ENCODE measurements at regions not wholly inside any gene's neighbourhood (a gene's known extent, or its start where the extent isn't known, plus 50 kb on each side); places are given as distances from the start of the nearest gene placed in this dataset.

DNA sequence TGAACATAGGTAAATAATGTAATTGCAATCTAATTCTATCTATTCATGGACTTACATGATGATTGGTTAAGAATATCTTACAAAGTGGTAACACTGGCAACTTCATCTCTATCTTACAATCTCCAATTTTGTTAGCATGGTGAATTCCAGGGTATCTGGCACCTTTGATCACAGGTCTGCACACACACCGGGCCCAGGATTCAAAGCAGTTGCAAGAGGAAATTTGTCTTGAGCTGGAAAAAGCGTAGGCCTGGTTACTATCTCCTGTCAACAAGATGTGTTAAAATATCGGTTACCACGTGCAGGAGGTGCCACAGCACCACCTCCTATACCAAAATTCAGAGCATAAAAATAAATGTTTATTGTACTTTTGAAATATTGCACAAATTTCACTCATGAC lies 2428.4 kb downstream of the PCDH9 start:
- no peak overlapping the region for H3K27ac Mint-ChIP-seq (ENCODE audit: unreplicated experiment)
- TF ChIP-seq, protein P1, sequence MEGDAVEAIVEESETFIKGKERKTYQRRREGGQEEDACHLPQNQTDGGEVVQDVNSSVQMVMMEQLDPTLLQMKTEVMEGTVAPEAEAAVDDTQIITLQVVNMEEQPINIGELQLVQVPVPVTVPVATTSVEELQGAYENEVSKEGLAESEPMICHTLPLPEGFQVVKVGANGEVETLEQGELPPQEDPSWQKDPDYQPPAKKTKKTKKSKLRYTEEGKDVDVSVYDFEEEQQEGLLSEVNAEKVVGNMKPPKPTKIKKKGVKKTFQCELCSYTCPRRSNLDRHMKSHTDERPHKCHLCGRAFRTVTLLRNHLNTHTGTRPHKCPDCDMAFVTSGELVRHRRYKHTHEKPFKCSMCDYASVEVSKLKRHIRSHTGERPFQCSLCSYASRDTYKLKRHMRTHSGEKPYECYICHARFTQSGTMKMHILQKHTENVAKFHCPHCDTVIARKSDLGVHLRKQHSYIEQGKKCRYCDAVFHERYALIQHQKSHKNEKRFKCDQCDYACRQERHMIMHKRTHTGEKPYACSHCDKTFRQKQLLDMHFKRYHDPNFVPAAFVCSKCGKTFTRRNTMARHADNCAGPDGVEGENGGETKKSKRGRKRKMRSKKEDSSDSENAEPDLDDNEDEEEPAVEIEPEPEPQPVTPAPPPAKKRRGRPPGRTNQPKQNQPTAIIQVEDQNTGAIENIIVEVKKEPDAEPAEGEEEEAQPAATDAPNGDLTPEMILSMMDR (IDR thresholded peaks at IDR 0.05): no peak
- no peaks in the 10 kb centered on the region for H3K4me1 Mint-ChIP-seq (ENCODE audit: low read depth)
- no peak overlapping the region for H3K4me3 Mint-ChIP-seq (ENCODE audit: unreplicated experiment)
- H3K36me3 Mint-ChIP-seq (ENCODE audit: low read depth): no peaks in the 10 kb centered on the region
- H3K27me3 Mint-ChIP-seq (ENCODE audit: low read depth): no peaks in the 10 kb centered on the region
- H3K9me3 Mint-ChIP-seq (ENCODE audit: low read depth): no peaks in the 10 kb centered on the region
- no peak for DNase-seq (ENCODE audit: low spot score)

DNA sequence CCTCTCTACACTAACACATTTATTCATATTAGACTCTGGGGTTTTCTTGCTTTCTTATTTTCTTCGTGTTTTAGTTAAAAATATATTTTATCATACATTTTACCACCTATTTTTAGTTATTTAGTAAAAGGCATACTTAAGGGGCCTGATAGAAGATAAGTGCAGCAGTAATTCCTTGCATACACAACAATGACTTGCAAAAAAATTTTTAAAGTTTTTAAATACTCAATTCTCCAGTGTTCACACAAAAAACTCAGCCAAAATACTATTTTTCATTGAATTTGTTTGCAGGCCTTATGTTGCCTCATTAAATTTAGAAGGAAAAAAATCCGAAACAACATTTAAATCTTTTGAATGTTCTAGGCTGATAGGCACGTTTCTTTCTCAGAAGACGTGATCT lies 2431.7 kb downstream of the PCDH9 start:
- Mint-ChIP-seq H3K4me3 (ENCODE audit: unreplicated experiment) (no peak overlapping the region), H3K4me1 (ENCODE audit: low read depth) (no peaks in the 10 kb centered on the region), H3K27me3 (ENCODE audit: low read depth) (no peaks in the 10 kb centered on the region), H3K36me3 (ENCODE audit: low read depth) (no peaks in the 10 kb centered on the region), H3K9me3 (ENCODE audit: low read depth) (no peaks in the 10 kb centered on the region), H3K27ac (ENCODE audit: unreplicated experiment) (no peak overlapping the region)
- DNase-seq (ENCODE audit: low spot score): no peak
- TF ChIP-seq, protein P1 (IDR thresholded peaks at IDR 0.05): no peak

DNA sequence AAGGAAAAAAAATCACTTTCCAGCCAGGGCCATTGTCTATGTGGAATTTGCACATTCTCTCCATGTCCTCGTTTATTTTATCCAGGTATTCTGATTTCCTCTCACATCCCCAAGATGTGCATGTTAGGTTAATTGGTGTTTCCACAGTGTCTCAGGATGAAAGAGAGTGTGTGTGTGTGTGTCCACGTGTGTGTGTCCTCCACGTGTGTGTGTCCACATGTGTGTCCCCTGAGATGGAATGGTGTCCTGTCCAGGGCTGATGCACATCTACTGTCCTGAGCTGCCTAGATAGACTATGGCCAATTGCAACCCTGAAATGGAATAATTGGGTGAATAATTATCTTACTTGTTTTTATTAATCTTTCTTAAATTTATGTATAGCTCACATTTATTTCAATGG lies 2436.5 kb downstream of the PCDH9 start:
- Mint-ChIP-seq H3K36me3 (ENCODE audit: low read depth) (no peaks in the 10 kb centered on the region), H3K4me1 (ENCODE audit: low read depth) (no peaks in the 10 kb centered on the region), H3K4me3 (ENCODE audit: unreplicated experiment) (no peak overlapping the region), H3K9me3 (ENCODE audit: low read depth) (no peaks in the 10 kb centered on the region), H3K27me3 (ENCODE audit: low read depth) (no peaks in the 10 kb centered on the region), H3K27ac (ENCODE audit: unreplicated experiment) (no peak overlapping the region)
- DNase-seq (ENCODE audit: low spot score): no peak
- TF ChIP-seq, protein P1 (IDR thresholded peaks at IDR 0.05): no peak

DNA sequence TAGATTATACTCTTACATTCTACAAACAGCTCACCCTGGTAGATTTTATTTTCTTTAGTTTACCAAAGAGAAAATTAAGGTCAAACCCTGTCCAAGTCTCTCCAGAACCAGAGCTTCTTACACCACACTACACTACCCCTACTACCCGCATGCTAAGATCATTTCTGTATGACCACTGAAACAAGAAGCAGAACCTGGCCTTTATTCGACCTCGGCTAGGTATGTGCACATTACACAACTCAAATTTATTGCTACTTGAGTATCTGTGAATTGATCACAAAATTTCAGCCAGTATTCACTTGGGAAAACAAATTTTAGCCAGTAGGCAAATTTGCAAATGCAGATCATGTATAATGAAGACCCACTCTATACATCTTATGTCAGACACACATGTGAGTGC lies 2437.0 kb downstream of the PCDH9 start:
- H3K4me3 Mint-ChIP-seq (ENCODE audit: unreplicated experiment): no peak overlapping the region
- TF ChIP-seq, protein P1 (IDR thresholded peaks at IDR 0.05): no peak
- no peak overlapping the region for H3K27ac Mint-ChIP-seq (ENCODE audit: unreplicated experiment)
- DNase-seq (ENCODE audit: low spot score): no peak
- no peaks in the 10 kb centered on the region for H3K4me1 Mint-ChIP-seq (ENCODE audit: low read depth)
- H3K27me3 Mint-ChIP-seq (ENCODE audit: low read depth): no peaks in the 10 kb centered on the region
- H3K9me3 Mint-ChIP-seq (ENCODE audit: low read depth): no peaks in the 10 kb centered on the region
- H3K36me3 Mint-ChIP-seq (ENCODE audit: low read depth): no peaks in the 10 kb centered on the region

DNA sequence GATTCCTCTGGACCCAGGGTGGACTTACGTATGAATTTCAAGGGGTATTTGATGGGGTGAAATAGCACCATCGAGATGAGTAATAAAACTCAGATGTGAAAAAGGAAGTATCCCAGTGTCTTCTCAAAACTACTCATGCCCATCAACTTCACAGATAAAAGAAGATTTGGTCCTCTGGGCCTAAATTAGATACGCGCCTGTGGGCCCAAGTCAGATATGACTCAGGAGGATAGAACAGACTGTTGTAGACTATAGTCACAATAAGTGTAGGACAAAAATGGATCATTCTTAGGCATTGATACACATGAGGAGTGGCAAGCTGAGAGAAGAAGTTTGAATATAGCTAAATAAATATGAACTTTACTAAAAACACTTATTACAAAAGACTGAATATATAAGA lies 2438.8 kb downstream of the PCDH9 start:
- DNase-seq (ENCODE audit: low spot score): no peak
- Mint-ChIP-seq H3K9me3 (ENCODE audit: low read depth) (no peaks in the 10 kb centered on the region), H3K27me3 (ENCODE audit: low read depth) (no peaks in the 10 kb centered on the region), H3K4me1 (ENCODE audit: low read depth) (peaks cover 2% of the 10 kb centered on the region), H3K36me3 (ENCODE audit: low read depth) (no peaks in the 10 kb centered on the region), H3K27ac (ENCODE audit: unreplicated experiment) (no peak overlapping the region), H3K4me3 (ENCODE audit: unreplicated experiment) (no peak overlapping the region)
- TF ChIP-seq, protein P1 (IDR thresholded peaks at IDR 0.05): no peak
